Hepatocyte (in vitro differentiated cells): ENCODE measurements at regions not wholly inside any gene's neighbourhood (a gene's known extent, or its start where the extent isn't known, plus 50 kb on each side); places are given as distances from the start of the nearest gene placed in this dataset.

ENCODE experiments used
- DNase-seq: peaks from one replicate; pipeline ENCODE4 v3.0.0-alpha.2; 2016; ENCODE audit warnings: low spot score
- H2AFZ ChIP-seq: fragments of 200-600 bp; sonication (generic); 2 replicates; pipeline ENCODE4 v1.6.0; 2016; ENCODE audit warnings: antibody characterized with exemption, mild to moderate bottlenecking
- H3K27ac ChIP-seq: fragments of 200-600 bp; sonication (generic); 2 replicates; pipeline ENCODE4 v1.5.1; 2016; ENCODE audit warnings: mild to moderate bottlenecking
- H3K27me3 ChIP-seq: fragments of 200-600 bp; sonication (generic); 2 replicates; pipeline ENCODE4 v1.6.1; 2016
- H3K36me3 ChIP-seq: fragments of 200-600 bp; sonication (generic); replicated peaks from 2 replicates; pipeline ENCODE4 v1.5.1; 2016; ENCODE audit warnings: low read depth; ENCODE audit not compliant: insufficient read depth
- H3K4me1 ChIP-seq: fragments of 200-600 bp; sonication (generic); 2 replicates; pipeline ENCODE4 v1.5.1; 2016; ENCODE audit warnings: mild to moderate bottlenecking, moderate library complexity; ENCODE audit not compliant: insufficient read depth
- H3K4me2 ChIP-seq: fragments of 200-600 bp; sonication (generic); 2 replicates; pipeline ENCODE4 v1.6.0; 2016
- H3K4me3 ChIP-seq: fragments of 200-600 bp; sonication (generic); 2 replicates; pipeline ENCODE4 v1.5.1; 2016; ENCODE audit warnings: mild to moderate bottlenecking
- H3K79me2 ChIP-seq: fragments of 200-600 bp; sonication (generic); 2 replicates; pipeline ENCODE4 v1.6.0; 2017; ENCODE audit warnings: mild to moderate bottlenecking
- H3K9me2 ChIP-seq: fragments of 200-600 bp; sonication (generic); replicated peaks from 2 replicates; pipeline ENCODE4 v1.6.0; 2017; ENCODE audit warnings: mild to moderate bottlenecking; ENCODE audit not compliant: insufficient read depth
- H3K9me3 ChIP-seq: fragments of 200-600 bp; sonication (generic); 2 replicates; pipeline ENCODE4 v1.5.1; 2016; ENCODE audit warnings: low read depth, mild to moderate bottlenecking
- H4K20me1 ChIP-seq: fragments of 200-600 bp; sonication (generic); 2 replicates; pipeline ENCODE4 v1.6.0; 2016; ENCODE audit warnings: mild to moderate bottlenecking; ENCODE audit not compliant: insufficient read depth, poor library complexity, severe bottlenecking
- CTCF ChIP-seq: fragments of 200-600 bp; sonication (generic); IDR thresholded peaks from 2 replicates; pipeline ENCODE4 v1.5.1; 2016; ENCODE audit warnings: antibody characterized with exemption, mild to moderate bottlenecking; ENCODE audit not compliant: poor library complexity
- EZH2 ChIP-seq: fragments of 200-600 bp; sonication (generic); IDR thresholded peaks from 2 replicates; pipeline ENCODE4 v1.6.1; 2016; ENCODE audit warnings: antibody characterized with exemption, mild to moderate bottlenecking, borderline replicate concordance
- EZH2phosphoT487 ChIP-seq: fragments of 200-600 bp; sonication (generic); IDR thresholded peaks from one replicate; pipeline ENCODE4 v1.6.1; 2018; ENCODE audit warnings: antibody characterized with exemption, mild to moderate bottlenecking, low read depth, moderate library complexity; ENCODE audit not compliant: unreplicated experiment, severe bottlenecking
- WGBS: methylation state at CpG from one replicate; pipeline ENCODE4 v1.1.6; 2016; ENCODE audit warnings: low lambda C conversion rate; ENCODE audit errors: missing lambda C conversion rate; 5-methylcytosine and 5-hydroxymethylcytosine counted together

- Histone ChIP-seq H3K4me2 (no peak overlapping the region), H3K4me1 (no peaks in the 10 kb centered on the region), H3K9me2 (no peaks in the 10 kb centered on the region), H3K9me3 (no peaks in the 10 kb centered on the region), H4K20me1 (no peaks in the 10 kb centered on the region), H3K27me3 (no peaks in the 10 kb centered on the region), H2AFZ (no peak overlapping the region), H3K4me3 (no peak overlapping the region), H3K79me2 (no peaks in the 10 kb centered on the region), H3K27ac (no peak overlapping the region), H3K36me3 (no peaks in the 10 kb centered on the region)
- WGBS, result 93% methylated on average over 2 of the region's 2 CpGs
- no peak for DNase-seq
- TF ChIP-seq CTCF, result no peak
- TF ChIP-seq EZH2phosphoT487, result no peak
- no peak for TF ChIP-seq EZH2
Observed at GRCh38 chr5:119801570-119801969, 172.2 kb downstream of the FAM170A start.

- Histone ChIP-seq H3K4me2 (no peak overlapping the region), H3K27ac (no peak overlapping the region), H3K79me2 (no peaks in the 10 kb centered on the region), H3K27me3 (no peaks in the 10 kb centered on the region), H3K4me3 (no peak overlapping the region), H3K36me3 (no peaks in the 10 kb centered on the region), H4K20me1 (no peaks in the 10 kb centered on the region), H3K4me1 (no peaks in the 10 kb centered on the region), H2AFZ (no peak overlapping the region), H3K9me3 (no peaks in the 10 kb centered on the region), H3K9me2 (no peaks in the 10 kb centered on the region)
- no peak for TF ChIP-seq EZH2
- no peak for TF ChIP-seq EZH2phosphoT487
- TF ChIP-seq CTCF, result no peak
- 91% methylated on average over 2 of the region's 2 CpGs for WGBS
- DNase-seq, result no peak
Observed at GRCh38 chr5:119808024-119808423, 178.7 kb downstream of the FAM170A start.

- H3K27ac ChIP-seq, result no peak overlapping the region
- no peak overlapping the region for H3K4me2 ChIP-seq
- DNase-seq, result no peak
- H3K9me2 ChIP-seq, result no peaks in the 10 kb centered on the region
- 90% methylated on average over 2 of the region's 2 CpGs for WGBS
- H2AFZ ChIP-seq, result no peak overlapping the region
- H4K20me1 ChIP-seq, result no peaks in the 10 kb centered on the region
- no peak overlapping the region for H3K4me3 ChIP-seq
- H3K79me2 ChIP-seq, result no peaks in the 10 kb centered on the region
- no peaks in the 10 kb centered on the region for H3K9me3 ChIP-seq
- no peaks in the 10 kb centered on the region for H3K4me1 ChIP-seq
- H3K36me3 ChIP-seq, result no peaks in the 10 kb centered on the region
- TF ChIP-seq EZH2, result no peak
- TF ChIP-seq CTCF, result no peak
- no peak for TF ChIP-seq EZH2phosphoT487
- no peaks in the 10 kb centered on the region for H3K27me3 ChIP-seq
Observed at GRCh38 chr5:119808474-119808873, 179.1 kb downstream of the FAM170A start.

- Histone ChIP-seq H3K4me2 (no peak overlapping the region), H3K27ac (no peak overlapping the region), H3K9me2 (no peaks in the 10 kb centered on the region), H4K20me1 (no peaks in the 10 kb centered on the region), H3K4me3 (no peak overlapping the region), H3K27me3 (no peaks in the 10 kb centered on the region), H2AFZ (no peak overlapping the region), H3K36me3 (no peaks in the 10 kb centered on the region), H3K79me2 (no peaks in the 10 kb centered on the region), H3K9me3 (no peaks in the 10 kb centered on the region), H3K4me1 (no peaks in the 10 kb centered on the region)
- TF ChIP-seq CTCF (no peak), EZH2phosphoT487 (no peak), EZH2 (no peak)
- DNase-seq, result no peak
Observed at GRCh38 chr5:119810217-119810616, 180.9 kb downstream of the FAM170A start.
